ENCODE measurements at regions not wholly inside any gene's neighbourhood (a gene's known extent, or its start where the extent isn't known, plus 50 kb on each side); places are given as distances from the start of the nearest gene placed in this dataset.

DNA sequence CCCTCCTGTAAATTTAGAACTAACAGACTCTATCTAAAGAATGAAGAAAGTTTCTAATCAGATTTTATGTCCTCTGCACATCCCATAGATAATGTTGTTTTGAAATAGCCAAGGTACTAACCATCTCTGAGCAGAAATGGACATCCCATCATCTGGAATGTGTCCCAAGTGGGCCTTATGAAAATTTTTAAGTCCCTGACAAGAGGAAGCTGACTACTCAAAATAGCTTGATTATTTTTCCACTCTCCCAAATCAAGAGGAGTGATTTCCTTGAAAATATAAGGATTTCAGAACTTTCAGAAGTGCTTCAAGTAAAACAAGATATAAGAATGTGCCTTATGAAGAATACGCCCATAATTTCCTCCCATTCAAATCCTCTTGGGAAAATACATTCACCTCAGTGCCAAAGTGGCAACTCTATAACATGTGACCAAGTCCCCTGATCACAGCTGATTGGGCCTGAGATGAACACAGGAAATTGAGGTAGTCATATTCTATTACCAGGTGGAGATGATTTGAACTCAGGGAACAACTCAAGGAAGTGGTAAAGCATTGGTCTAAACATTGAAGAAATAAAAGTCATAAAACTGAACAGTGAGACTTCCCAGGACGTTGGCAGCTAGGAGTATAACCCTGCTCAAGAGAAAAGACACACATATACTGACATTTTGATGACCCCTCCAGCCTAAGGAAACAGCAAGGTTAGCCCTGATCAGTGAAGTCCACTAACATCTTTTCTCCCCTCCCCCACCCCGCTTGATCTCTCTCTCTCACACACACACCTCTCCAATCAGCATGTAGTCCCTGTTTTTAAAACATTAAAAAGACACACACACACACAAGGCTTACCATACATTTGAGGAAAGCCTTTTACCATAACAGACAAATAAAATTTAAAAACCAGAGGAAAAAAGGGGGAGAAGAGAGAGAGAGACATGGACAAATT is 70.8 kb upstream of the TEAD1 start:
- no peak for TF ChIP-seq POLR2A (IDR thresholded peaks at IDR 0.05)
- TF ChIP-seq, protein P1, sequence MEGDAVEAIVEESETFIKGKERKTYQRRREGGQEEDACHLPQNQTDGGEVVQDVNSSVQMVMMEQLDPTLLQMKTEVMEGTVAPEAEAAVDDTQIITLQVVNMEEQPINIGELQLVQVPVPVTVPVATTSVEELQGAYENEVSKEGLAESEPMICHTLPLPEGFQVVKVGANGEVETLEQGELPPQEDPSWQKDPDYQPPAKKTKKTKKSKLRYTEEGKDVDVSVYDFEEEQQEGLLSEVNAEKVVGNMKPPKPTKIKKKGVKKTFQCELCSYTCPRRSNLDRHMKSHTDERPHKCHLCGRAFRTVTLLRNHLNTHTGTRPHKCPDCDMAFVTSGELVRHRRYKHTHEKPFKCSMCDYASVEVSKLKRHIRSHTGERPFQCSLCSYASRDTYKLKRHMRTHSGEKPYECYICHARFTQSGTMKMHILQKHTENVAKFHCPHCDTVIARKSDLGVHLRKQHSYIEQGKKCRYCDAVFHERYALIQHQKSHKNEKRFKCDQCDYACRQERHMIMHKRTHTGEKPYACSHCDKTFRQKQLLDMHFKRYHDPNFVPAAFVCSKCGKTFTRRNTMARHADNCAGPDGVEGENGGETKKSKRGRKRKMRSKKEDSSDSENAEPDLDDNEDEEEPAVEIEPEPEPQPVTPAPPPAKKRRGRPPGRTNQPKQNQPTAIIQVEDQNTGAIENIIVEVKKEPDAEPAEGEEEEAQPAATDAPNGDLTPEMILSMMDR (IDR thresholded peaks at IDR 0.05), result no peak
